Tongue (tissue), 1 donor: ENCODE measurements at regions not wholly inside any gene's neighbourhood (a gene's known extent, or its start where the extent isn't known, plus 50 kb on each side); places are given as distances from the start of the nearest gene placed in this dataset.
"Not testable (repeated sequence)": the region's sequence is repeated elsewhere in the genome, so short reads cannot be mapped to it uniquely, and the experiment has no call there.

Experiments
- DNase-seq: peaks from one replicate; pipeline ENCODE4 v3.0.0-alpha.2; 2015

DNA sequence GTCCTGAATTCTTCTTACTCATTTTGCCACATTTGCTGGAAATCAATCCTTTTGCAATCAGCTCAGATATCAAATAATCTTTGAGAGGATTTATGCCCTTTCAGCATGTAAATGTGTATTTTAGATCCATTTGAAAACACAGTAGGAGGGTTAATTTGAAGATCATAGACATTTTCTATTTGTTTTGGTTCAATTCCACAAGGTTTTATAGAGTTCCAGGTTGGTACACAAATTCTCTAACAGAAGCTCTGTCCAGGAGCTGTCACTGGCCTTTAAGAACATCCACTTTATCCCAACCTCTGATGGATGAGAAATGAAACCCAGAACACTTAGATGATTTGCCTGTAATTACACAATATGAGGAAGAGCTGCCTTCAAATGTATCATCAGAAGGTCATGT lies 157.3 kb upstream of the CHAC2 start:
- no peak for DNase-seq

DNA sequence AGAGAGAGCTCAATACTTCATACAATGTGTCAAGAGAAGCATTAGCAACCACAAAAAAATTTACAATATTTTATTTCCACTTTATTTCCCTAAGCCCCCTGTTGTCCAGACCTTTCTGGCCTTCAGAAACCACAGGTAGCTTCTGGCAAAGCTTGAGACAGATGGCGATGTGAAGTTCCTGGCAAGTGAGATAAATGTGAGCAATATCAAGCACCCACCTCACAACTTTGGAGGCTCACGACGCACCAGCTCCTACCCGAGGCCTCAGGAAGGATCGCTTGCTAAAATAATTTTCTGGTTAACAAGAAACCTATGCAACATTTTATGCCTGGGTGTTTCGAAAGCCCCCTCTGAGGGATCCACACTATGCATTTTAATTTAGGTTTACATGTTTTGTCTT lies 158.1 kb upstream of the CHAC2 start:
- DNase-seq: no peak

DNA sequence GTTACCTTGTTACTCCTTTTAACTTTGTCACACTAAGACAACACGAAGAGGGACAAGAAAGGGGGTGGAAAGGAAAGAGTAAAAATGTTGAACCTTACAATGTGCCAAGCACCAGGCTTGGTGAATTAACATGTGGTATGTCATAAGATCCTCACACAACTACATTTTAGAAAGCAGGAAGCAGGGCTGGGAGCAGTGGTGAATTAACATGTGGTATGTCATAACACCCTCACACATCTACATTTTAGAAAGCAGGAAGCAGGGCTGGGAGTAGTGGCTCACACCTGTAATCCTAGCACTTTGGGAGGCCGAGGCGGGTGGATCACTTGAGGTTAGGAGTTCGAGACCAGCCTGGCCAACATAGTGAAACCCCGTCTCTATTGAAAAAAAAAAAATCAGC lies 159.3 kb upstream of the CHAC2 start:
- no peak for DNase-seq

DNA sequence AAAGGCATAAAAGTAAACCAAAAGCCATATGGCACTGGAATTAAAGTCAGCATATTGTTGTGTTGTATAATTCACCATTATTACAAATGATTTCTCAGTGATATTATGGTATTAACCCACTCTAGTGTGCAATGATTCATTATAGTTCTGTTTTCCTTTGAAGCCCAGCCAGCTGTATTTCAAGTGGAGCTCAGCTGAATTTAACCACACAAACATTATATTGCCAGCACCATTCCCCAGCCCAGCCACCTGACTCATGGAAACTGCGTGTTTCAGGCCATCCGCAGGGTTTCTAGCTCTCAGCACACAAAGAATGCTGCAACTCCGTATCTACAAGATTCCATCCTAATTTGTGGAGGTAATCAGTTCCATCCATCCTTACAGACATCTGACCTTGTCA lies 166.8 kb upstream of the CHAC2 start:
- peak; percentile 6 for DNase-seq

DNA sequence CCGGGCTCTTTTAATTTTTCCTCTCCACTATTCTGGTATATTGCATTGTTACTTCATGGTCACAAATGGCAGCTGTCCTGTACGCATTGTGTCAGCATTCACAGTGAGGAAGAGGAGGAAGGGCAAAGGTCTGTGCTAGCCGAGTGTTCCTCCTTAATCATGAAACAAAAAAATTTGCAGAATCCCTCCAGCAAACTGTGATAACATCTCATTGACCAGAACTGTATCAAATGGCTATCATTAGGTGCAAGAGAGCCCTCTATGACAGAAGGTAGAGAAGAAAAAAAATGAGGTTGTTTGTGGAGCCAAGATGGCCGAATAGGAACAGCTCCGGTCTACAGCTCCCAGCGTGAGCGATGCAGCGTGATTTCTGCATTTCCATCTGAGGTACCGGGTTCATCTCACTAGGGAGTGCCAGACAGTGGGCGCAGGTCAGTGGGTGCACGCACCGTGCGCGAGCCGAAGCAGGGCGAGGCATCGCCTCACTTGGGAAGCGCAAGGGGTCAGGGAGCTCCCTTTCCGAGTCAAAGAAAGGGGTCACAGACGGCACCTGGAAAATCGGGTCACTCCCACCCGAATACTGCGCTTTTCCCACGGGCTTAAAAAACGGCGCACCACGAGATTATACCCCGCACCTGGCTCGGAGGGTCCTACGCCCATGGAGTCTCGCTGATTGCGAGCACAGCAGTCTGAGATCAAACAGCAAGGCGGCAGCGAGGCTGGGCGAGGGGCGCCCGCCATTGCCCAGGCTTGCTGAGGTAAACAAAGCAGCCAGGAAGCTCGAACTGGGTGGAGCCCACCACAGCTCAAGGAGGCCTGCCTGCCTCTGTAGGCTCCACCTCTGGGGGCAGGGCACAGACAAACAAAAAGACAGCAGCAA lies 180.6 kb upstream of the CHAC2 start:
- not testable (repeated sequence) for DNase-seq

DNA sequence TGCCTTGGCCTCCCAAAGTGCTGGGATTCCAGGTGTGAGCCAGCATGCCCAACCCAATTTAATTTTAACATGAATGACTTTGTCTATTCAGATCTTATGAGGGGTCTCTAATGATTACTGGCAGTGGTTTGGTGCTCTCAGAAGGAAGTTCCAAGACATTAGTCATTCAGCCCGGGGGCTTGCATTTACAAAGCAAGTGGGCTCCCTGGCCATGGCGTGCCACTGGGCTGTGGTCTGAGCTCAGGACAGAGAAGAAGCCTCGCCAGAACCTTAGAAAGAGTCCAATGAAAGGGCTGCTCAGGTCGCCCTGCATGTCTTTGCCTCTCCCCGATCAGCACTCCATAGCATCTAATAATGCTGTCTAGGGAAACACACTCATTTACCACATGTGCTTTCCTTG lies 182.6 kb upstream of the CHAC2 start:
- no peak for DNase-seq

DNA sequence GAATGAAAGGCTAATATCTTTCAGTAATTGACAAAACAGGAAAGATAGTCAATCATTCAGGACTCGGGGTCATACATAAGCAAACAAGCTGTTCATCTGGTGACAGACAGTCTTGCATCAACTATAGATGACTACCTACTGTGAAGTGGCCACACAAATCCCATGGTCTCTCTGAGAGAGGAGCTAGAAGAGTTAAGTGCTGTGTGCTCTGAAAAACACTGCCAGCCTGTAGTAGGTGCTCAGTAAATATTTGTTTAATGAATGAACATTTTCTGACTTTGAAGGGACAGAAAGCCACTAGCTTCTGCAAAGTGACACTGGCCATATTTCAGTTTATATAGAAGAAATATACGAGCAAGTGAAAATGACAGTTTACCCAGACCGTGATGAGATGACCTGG lies 184.0 kb upstream of the CHAC2 start:
- no peak for DNase-seq

DNA sequence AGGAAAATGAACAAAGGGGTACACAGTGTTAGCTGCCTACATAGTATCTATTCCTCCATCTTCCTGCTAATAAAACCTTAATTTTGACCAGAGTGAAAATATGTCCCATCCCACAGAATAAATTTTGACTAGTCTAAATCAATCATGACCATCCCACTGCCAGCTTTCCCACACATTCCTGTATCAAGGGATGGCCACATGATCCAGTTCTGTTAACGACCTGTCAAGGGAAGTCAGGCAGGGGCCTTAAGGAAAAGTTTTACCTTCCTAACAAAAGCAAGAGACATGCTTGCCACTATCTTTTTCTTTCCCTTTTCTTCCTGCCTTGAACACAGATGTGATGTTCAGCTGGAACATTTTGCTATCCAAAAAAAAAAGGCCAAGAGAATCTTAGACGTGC lies 185.0 kb upstream of the CHAC2 start:
- DNase-seq: no peak

DNA sequence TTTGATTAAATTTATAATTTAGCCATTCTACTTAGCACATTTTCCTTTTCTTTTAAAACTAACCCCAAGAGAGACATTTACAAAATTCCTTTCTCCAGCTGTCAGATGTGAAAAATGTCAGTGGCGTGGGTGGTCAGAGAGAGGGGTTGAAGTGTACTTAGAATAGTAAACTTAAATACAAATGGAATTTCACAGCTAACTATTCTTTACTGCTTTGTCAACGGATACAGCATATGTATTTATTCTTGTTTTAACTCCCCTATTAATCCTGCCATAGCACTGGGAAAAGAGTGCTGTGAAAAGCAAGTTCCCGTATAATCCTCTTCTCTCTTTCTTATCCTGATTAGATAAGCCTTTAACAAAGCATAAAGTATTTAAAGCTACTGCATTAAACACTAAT lies 191.4 kb upstream of the CHAC2 start:
- peak; percentile 17 for DNase-seq

DNA sequence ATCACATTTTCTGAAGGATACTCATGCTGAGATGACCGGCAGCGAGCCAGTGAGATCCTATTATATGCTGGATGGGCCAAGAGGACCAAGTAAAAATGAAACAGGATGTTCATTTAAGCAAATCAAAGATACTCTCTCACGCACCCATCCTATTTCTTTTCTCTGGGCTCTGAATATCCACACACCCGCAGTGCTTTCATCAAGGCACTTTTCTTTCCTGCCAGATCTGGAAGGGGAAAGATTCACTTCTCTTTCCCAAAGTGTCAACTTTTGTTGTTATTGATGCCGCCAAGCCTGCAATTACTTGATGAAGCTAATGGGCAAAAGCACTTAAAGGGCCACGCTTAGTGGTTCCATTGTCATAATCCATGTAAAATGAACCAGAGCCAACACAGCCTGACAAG lies 191.9 kb upstream of the CHAC2 start:
- peak; percentile 37 for DNase-seq

DNA sequence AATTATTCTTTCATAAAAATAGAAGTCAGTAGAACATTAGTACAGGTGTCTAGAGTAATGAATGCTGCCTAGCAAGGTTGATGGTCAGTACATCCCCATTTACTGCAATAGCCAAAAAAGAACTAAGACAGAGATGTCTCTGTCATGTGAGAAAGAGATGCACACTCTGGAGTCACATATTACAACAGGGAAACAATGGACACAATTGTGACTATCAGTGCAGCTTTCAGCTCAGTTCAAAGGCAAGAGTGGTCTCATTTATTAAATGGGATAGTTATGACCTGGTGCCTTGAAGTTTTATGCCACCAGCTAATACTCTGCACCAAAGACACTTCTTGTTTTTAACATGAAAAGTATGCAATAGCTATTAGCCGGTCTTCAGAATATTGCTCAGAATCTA lies 194.9 kb upstream of the CHAC2 start:
- no peak for DNase-seq

DNA sequence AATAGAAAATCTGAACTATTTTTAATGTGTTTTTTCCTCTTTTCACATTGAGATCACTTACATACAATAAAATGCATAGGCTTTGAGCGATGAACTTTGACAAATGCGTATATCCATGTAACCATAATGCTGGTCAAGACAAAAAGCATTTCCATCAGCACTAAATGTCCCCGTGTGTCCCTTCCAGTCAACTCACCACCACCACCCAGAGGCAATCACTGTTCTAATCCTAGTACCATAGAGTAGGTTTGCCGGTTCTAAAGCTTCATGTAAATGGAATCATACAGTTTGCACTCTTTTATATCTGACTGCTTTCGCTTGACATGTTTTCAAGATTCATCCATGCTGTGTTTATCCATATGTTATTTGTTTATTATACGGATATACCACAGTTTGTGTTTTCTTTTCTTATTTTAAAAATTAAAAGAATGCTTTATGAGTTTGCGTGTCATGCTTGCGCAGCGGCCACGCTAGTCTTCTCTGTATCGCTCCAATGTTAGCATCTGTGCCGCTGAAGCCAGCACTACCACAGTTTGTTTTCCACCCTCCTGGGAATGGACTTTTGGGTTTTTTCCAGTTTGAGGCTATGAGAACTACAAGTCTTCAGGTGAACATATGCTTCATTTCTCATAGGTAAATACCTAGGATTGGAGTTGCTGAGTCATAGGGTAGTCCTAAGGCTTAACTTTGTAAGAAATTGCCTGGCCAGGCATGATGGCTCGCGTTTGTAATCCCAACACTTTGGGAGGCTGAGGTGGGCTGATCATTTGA lies 197.5 kb upstream of the CHAC2 start:
- no peak for DNase-seq

DNA sequence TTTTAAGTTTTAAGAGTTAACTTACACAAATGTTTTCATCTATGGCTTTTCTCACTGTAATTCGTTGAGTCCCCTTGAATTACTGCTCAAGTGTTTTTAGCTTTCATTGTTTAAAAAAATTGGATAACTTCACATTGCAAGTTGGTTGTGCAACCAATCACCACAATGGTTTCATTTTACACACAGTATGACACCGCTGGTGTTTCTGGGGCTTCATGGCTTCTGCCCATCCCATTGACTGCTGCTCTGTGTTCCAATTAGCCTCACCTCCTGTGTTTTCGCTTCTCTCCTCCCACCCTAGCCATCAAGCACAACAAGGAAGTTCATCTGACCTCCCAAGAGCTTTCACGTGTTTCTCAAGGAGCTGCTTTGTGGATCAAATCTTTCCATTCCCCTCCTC lies 199.1 kb upstream of the CHAC2 start:
- peak; percentile 43 for DNase-seq

DNA sequence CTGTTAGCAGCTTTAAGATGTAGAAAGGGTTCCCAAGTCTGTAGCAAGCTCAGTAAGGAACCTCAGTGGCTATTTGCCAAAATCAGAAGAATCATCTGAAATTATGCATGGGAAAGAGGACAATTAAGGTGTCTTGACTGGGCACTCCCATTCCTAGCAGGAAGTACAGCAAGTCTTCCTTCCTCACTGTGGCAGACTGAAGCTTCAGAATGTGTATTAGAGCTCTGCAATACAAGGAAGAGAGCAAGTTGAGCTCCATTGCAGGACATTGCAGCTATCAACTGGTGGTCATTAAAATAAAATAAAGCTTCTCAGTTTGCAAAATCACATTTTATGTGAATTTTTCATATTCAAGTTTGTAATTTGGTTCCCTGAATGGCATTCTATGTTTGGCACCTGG lies 200.5 kb upstream of the CHAC2 start:
- no peak for DNase-seq

DNA sequence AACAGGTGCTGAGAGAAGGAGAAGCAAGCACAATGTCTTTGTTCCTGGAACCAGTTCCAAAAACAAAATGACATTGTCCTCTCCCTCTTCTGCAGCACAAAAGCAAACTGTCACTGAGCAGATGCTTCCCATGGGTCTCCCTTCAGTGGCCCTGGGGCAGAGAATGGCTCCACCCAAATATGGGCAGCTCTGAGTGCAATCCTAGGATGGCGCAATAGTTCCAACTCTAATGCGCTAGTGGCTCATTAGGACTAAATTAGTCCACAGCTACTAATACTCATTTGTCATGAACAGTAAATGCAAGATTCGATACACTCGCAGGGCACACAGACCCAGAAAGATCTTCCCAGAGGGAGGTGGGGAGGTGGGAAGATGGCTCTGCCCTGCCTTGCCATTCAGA lies 205.2 kb upstream of the CHAC2 start:
- no peak for DNase-seq

DNA sequence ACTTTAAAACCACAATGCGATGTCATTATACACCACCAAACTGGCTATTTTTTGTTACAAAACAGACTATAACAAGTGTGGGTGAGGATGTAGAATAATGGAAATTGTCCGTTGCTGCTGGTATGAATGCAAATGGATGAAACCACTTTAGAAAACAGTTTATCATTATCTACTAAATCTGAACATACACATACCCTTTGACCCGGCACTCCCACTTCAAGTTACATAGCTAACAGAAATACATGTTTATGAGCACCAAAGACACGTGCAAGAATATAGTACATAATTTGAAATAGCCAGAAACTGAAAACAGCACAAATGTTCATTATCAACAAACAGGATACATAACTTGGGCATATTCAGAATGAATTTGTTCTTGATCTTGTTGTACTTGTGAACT lies 206.4 kb upstream of the CHAC2 start:
- no peak for DNase-seq

DNA sequence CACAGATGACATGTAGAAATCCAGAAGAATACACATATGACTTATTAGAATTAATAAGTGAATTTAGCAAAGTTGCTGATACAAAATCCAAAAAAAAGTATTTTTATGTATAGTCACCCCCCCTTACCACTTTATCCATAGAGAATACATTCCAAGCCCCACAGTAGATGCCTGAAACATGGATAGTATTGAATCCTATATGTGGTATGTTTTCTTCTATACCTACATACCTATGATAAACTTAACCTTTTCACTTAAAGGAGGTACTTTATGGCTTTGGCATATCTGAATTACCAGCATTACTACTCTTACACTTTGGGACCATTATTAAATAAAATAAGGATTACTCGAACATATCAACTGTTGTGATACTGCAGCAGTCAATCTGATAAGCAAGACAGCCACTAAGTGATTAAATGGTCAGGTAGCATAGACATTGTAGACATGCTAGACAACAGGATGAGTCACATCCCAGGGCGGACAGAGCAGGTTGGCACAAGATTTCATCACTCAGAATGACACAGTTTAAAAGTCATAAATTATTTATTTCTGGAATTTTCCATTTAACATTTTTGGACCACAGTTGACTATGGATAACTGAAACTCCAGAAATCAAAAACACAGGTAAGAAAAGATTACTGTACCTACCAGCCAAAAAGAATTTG lies 208.2 kb upstream of the CHAC2 start:
- DNase-seq: no peak

DNA sequence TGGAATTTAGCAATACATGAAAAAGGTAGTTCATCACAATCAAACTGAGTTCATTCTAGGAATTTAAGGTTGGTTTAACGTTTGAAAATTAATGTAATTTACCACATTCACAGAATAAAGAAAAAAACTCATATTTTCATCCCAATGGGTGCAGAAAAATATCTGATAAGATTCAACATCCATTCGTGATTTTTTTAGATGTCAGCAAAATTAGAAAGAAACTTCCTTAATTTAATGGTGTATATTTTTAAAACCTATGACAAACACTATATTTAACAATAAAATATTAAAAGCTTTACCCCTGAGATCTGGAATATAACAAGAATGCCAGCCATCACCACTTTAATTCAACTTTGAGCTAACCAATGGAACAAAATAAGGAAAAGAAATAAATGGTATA lies 208.7 kb upstream of the CHAC2 start:
- no peak for DNase-seq

DNA sequence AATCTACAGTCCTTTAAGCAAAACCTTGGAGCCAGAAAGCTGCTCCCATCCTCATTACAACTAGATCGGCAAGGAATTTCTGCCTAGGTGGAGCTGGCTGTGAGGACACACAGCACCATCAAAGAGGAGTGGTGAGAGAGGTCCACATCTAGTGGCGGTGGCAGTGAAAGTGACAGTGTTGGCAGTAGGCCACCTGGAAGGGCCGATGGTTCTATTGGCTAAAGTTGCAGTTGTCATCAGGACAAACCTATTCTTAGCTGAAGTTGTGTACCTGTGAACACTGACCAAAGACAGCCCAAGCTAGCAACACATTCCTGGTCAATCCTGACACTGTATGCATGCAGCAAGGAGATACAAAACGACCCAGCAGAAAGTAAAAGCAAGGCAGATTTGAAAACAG lies 218.1 kb upstream of the CHAC2 start:
- DNase-seq: no peak

DNA sequence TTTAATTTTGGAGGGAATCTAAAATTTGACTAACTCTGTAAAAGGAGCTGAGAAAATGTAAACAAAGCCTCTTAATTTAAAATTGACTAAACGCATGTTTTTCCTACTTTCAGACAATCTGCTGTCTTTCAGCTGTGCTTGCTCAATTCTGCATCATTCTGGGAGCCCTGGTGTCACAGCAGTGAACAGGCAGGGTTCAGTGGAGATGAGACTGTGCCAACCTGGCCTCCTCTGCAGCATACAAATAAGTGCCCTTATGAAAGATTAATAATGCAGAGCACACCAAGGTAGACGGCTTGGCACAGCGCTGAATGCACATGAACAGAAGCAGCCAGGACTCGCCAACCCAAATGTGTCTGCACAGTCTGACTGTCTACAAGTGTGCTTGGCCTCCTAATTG lies 222.0 kb upstream of the CHAC2 start:
- DNase-seq: peak; percentile 8

DNA sequence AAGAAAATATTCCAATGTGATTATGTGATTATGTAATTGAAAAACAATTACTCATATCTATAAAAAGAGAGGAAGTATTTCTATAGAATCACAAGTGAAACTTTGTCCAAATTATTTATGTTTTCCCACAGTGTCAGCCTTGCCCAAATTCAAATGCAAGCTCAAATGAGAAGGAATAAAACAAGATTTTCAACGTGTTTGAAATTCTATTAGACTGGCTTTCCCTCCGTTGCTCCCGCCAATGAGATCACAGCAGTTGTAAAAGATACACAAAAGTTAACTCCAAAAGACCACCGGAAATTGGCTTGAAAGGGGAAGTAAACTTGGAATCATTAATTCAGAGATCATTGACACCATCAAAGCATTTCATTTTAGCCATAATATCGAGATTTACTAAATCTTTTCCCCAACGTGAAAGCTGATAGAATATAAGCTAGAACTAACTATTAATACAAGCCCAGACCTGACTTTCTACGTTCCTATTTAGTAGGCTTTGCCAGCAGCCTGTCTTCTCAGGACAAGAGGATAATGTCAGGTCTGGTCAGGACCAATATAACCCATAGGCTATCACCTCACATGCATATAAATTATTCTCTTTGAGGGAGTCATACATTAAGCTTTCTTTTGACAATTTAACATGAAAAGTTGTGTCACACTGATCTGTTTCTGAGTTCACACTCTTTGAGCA lies 222.6 kb upstream of the CHAC2 start:
- DNase-seq: no peak

DNA sequence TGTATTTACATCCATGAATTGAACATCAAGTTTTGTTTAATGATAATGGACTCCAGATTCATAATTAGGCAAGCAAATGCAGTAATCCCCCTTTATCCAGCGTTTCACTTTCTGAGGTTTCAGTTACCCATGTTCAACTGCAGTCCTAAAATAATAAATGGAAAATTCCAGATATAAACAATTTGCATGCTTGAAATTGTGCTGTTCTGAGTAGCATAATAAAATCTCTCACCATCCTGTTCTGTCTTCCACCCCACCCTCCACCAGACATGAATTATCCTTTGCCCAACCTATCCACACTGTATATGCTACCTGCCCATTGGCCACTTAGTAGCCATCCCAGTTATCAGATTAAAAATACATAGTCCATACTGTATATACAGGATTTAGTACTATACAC lies 224.5 kb upstream of the CHAC2 start:
- no peak for DNase-seq
